NCI-H1436 (cell line): ENCODE measurements at regions not wholly inside any gene's neighbourhood (a gene's known extent, or its start where the extent isn't known, plus 50 kb on each side); places are given as distances from the start of the nearest gene placed in this dataset.

ENCODE experiments used
- DNase-seq: peaks from one replicate; lab custom pipeline; 2025; lab: John Stamatoyannopoulos, UW

DNA sequence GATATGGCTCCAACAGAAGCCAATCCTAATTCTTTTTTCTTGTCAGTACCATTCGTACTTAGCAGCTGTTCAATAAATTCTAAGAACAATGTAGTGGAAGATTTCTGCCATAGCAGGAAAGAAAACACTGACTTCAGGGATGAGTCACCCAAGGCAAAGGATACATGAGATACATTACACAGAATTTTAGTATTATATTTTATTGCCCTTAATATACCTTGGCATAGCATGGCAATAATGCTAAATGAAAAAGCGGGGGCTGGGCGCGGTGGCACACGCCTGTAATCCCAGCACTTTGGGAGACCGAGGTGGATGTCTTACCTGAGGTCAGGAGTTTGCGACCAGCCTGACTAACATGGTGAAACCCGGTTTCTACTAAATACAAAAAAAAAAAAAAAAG, 619.1 kb upstream of the DAB2 start:
- no peak for DNase-seq

DNA sequence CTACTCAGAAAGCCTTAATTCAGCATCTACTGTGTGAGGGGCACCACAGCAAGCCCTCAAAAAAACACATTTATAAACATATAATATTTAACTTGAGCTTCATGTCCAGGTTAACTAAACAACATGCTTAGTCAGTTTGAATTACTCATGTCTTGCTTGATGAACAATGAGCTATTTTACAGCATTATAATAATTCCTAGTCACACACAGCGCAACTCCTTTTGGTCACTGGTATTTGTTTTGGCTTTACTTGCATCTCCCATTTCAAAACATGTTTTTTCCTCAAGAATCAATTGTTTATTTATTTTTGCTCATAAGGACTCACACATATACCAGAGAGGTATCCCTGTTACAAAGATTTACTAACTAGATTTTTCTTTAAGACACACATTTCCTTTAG, 616.7 kb upstream of the DAB2 start:
- no peak for DNase-seq

DNA sequence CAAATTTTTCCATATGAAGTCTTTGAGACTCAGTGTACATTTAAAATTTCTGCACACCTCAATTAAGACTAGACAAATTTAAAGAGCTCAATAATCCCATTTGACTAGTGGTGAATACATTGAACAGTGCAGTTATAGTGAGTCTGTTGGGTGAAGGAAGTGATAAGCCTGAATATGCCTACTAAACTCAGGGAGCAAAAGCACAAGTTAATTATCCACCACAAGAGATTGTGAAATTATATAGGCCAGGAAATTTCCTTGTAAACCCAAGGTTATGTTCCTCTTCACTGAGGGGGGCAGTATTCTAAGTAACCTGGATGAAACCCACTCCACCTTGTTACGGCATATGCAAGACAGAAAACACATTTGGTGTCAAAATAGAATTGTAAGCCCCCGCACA, 612.9 kb upstream of the DAB2 start:
- no peak for DNase-seq

DNA sequence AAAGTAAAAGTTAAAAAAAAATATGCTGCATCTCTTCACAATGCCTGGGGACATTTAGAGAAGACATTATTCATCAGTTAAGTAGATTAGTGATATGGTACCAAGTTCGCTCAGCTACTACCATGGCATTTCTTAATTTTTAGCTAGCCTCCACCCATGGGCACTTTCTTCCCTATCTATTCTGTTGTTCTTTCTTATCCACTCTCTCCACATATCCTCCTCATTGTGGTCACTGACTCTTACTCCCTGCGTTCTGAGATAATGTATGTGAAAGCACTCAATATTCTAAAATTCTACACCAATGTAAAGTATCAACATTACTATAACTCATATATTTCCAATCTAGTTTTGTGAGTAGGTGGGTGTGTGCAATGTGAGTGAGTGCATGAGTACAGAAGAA, 609.7 kb upstream of the DAB2 start:
- DNase-seq: no peak

DNA sequence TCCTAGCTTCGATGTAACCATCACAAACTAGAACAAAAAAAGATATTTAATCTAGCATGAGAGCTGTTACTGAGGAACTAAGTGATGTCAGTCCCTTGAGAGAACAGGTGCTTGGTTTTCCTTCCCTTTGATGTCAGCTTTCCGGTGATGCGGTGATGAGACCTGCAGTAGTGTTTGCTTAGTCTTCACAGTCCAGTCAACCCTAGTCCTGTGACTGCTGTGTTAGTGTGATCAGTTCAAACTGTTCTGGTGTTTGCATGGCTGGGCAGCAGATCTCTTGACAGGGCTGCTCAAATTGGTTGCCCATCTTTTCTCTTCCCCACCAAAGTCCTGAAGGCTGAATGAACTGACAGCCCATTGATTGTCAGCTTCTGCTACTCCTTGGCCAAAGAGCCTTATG, 608.6 kb upstream of the DAB2 start:
- no peak for DNase-seq

DNA sequence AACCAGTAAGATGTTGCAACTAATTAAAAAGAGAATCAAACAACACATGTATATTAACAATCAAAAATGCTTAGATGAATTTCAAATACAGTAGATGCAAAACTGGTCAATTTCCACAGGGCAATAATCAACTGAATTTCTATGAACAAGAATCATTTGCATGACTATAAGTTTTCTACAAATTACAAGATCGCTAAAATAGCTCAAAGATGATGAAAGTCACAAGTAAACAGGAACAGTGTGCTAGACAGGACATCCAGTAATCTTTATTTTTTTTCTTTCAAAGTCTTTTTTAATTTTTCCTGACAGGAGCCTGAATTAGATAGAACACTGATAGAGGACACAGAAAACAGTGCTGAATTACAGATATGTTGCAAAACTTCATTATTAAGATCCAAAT, 608.2 kb upstream of the DAB2 start:
- no peak for DNase-seq

DNA sequence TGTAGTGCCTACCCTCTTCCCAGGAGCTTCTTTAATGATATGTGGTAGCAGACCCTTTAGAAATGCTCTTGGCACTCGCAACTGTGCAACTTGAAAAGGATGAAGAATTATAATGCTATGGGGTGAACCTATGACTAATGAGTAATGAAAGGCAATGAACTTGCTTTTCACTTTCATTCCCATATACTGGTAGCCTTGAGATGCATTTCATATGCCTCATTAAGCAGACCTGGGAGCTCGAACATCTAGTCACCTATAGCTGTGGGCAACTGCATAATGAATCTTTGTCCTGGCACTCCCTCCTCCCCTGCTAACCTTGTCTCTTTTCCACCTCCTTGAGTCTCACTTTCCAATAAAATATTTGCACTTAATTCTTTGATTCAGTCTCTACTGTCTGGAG, 605.9 kb upstream of the DAB2 start:
- no peak for DNase-seq

DNA sequence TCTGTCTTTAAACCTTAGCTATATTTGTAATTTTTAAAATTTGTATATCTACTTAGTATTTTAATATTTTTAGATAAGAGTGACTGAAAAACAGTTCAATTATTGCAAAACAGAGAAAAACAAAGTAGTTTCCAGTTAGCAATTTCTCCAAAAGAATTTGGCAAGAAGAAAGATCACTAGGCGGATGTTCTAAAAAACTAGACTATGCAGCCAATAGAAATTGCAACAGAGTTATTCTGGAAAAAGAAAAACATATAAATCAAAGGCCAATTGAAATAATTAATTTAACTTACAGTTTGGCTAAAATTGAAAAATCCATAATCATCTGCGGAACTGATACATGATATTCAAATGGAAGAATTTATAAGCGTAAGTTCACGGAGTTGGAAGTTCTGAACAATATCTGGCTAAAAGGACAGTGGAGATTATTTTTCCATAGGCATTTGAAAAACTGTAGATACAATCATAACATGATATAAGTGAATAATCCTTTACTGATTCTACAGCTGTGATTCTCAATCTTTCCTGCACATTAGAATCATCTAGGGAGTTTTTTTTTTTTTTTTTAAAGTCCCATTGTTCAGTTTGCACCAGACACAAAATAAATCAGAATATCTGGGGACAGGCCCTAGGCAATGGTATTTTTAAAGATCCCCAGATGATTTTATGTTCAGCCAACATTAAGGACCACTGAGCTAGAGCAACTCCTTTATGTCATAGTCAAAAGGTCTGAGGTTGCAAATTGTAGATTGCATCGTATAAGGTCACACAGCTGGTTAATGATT, 605.1 kb upstream of the DAB2 start:
- no peak for DNase-seq

DNA sequence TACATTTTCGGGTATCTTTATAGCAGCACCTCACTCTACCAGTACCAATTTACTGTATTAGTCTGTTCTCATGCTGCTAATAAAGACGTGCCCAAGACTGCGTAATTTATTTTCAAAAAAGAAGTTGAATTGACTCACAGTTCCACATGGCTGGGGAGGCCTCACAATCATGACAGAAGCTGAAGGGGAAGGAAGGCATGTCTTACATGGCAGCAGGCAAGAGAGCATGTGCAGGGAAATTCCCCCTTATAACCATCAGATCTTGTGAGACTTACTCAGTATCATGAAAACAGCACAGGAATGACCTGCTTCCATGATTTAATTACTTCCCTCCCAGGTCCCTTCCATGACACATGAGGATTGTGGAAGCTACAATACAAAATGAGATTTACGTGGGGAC, 602.6 kb upstream of the DAB2 start:
- no peak for DNase-seq

DNA sequence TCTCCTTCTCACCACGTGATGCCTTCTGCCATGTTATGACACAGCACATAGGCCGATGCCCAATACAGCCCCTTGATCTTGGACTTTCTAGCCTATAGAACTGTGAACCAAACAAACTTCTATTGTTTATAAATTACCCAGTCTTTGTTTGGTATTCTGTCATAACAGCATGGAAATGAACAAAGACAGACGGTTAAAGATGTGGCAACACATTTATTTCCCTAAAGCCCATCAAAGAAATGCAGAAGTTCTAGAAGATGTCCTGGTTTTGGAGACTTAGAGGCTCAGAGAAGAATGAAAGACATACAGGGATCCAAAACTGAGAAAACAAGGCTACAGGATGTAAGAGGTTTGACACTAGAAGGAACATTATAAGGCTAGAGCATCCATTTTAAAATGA, 600.8 kb upstream of the DAB2 start:
- no peak for DNase-seq

DNA sequence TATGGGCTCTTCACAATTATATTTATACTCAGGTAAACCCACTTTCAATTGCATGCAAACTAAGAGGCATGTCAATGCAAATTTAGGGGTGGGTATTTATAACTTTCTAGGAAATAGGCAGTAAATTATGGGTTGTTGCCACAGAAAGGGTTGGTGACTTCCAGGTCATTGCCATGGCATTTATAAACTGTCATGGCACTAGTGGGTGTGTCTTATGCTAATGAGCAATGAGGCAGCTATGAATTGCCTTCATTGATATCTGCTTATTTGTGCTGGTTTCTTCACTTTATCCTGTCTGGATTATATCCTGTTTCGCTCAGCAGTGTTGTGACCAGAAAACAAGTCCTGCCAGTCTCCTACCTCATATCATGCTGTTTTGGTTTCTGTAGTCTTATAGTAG, 597.3 kb upstream of the DAB2 start:
- no peak for DNase-seq

DNA sequence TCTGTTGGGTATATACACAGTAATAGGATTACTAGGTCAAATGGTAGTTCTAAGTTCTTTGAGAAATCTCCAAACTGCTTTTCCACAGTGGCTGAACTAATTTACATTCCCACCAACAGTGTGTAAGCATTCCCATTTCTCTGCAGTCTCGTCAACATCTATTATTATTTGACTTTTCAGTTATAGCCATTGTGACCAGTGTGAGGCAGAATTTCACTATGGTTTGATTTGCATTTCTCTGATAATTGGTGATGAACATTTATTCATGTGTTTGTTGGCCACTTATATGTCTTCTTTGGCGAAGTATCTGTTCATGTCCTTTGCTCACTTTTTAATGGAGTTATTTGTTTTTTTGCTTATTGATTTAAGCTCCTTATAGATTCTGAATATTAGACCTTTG, 596.2 kb upstream of the DAB2 start:
- no peak for DNase-seq

DNA sequence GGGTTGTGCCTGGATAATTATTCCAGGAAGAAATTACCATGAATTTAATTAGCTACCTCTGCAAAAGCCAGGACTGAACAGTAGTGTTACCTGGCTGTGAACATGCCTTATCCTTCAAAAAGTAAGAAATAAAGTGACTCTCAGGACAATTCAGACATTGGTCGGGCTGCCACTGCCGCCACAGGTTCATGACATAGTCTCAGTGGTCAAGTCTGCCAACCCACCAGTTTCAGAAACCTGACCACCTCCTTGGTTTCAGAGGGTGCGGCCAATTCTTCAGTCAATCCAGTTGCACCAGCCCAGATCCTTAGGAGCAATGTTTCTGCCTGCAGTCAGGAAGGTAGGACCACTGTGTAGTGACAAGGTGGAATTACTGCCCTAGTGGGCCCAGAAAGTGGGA, 593.1 kb upstream of the DAB2 start:
- DNase-seq: no peak

DNA sequence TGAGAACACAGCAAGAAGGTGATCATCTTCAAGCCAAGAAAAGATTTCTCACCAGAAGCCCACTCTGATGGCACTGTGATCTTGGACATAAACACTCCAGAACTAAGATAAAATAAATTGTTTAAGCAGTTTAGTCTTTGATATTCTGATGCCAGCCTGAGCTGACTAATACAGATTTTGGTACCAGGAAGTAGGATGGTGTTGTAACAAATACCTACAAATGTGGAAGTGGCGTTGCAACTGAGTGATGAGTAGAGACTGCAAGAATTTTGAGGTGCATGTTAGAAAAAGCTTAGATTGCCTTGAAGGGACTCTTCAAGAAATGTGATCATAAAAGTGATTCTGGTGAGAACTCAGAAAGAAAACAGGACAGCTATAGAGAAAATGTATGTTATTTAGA, 592.4 kb upstream of the DAB2 start:
- no peak for DNase-seq

DNA sequence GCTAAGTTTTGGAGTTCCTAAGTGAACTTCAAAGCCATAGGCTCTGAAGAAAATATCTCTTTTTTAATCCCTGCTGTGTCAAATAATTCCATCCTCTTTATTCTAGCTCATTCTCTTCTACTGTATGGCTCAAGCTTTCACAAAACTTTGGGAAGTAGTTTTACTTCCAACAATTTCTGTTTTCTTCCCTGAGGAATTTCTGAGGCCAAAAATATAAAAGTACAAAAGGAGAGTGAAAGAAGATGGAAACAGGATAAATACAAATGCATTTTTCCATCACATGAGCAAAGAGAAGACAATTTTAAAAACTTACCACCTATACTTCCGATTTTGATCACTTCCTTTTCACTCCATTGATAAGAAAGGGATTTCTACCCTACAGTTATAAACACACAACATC, 585.7 kb upstream of the DAB2 start:
- no peak for DNase-seq

DNA sequence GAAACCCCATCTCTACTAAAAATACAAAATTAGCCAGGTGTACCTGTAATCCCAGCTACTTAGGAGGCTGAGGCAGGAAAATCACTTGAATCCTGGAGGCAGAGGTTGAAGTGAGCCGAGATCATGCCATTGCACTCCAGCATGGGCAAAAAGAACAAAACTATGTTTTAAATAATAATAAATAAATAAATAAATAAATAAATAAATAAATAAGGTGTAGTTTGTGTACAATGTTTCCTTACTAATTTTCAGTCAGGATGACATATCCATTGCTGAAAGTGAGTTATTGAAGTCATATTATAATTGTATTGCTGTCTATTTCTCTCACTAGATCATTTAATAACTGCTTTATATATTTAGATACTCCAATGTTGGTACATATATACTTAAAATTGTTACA, 581.5 kb upstream of the DAB2 start:
- no peak for DNase-seq

DNA sequence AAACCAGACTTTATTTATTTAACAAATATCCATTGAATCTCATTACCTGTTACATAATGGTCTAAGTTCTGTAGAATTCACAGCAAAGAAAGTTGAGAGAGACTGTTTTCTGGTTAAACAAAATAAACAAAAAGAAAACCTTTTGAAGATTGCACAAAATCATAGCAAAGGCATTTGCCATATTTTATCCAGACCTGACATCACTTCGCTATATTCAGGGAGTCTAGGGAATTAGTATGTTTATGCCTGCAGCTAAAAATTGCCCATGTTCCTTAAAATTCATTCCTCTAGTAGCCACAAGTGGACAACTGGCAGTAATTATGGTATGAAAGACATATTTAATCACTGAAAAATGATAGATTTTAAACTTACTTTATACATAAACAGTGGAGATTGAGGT, 577.0 kb upstream of the DAB2 start:
- DNase-seq: no peak

DNA sequence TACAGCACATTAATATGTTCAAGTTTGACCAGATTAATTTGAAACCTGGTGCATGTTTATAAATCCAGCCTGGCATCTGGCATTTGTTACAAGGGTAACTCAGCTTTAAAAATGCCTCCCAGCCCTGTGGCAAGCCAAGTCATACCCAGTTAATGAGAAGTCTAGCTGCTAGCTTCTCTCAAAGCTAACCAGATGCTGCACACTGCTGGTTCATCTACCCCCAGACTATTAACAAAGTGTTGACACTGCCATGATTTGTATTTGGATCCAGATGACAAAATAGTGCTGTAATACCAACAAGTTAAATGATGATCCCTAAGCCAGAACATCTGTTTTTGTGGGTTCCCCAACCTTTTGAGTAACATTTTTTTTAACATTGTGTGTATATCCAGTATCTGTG, 573.7 kb upstream of the DAB2 start:
- no peak for DNase-seq

DNA sequence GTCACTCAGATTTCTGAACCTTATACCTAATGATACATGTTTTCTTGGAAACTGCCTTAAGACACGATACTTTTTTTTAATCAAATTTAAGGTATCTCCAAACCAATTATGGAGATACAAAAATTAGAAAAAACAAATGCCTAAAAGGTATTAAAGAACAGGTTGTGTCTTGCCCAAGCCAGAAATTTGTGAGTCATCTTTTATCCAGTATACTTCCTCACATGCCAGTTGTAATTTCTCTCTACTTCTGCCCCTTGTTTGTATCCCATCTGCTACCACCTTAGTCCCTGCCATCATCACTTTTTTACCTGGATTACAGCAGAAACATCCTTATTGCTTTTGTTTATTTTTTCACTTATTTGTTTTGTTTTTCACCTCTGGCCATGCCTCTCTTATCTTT, 571.2 kb upstream of the DAB2 start:
- DNase-seq: no peak

DNA sequence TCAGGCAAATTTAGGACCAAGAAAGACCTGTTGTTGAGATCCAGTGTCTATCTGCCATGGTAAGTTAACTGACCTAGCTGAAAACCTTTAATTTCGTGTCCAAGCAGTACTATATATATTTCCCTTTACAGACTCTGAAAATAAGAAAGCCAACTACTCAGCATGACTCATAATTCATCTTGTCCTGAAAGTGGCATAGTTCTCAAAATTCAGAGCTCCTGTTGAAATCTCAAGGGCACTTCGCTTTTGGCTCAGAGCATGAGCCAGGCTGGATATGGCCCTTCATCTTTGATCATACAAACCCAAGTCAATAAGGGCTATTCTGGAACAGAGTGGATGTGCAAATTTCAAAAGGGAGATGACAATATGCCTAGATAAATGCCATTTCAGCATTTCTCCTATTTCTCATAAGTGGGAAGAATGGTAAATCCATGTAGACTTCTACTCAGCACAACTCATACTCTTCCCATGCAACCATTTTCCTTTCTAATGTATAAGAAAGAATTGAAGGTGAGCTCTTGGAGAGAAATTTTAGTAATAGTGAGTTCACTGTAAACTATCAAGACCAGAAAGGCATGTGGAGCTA, 567.9 kb upstream of the DAB2 start:
- DNase-seq: no peak

DNA sequence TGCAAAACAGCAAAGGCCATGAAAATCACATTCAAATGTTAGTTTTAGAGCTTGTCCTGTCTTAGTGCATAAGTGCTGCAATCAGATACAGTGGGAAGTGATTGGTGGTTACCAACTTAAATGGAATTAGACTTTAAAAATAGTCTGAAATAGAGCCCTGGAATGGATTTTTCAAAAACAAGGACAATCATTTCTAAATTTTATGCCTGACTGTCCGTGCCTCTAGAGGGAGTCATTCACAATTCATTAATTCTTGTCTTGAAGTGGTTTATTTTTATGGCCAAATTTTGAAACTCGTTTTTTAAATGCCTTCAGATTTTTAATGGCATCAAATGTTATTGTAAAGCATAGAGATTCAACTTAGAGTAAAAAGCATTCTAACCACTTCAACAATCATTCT, 561.8 kb upstream of the DAB2 start:
- no peak for DNase-seq

DNA sequence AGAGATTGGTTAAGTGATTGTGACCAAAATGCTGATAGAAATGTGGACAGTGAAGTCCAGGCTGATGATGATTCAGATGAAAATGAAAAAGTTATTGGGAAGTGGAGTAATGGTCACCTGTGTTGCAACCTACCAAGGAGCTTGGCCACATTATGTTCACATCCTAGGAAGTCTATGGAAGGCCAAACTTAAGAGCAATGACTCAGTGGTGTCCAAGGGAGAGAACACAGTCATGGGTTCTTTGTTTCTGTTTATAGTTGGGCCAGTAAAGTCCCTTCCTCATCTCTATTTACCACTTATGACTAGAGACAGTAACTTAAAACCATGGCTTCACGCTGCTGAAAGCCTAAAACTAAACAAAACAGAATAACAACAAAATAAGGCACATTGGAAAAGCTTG, 555.3 kb upstream of the DAB2 start:
- no peak for DNase-seq

DNA sequence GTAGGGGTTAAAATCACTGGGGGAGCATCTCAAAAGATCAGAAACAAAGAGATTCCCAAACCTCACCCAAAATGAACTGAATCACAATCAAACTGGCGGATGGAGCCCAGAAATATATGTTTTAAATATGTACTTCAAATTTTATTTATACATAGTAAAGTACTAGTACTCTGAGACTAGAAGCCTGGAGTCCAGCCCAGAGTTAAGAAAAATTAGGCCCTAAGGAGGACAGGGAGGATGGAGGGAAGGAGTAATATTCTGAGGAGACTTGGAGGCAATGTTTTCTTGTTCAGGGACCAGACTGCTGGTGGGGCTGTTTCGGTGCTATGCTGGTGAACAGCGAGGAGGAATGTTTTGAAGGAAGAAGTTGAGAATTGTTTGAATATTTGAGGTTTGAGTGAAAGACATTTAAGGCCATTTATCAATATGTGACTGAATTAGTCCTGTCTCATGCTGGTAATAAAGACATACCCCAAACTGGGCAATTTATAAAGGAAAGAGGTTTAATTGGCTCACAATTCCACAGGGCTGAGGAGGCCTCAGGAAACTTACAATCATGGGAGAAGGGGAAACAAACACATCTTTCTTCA, 552.4 kb upstream of the DAB2 start:
- no peak for DNase-seq
